ENCODE measurements at regions not wholly inside any gene's neighbourhood (a gene's known extent, or its start where the extent isn't known, plus 50 kb on each side); places are given as distances from the start of the nearest gene placed in this dataset.
"Not testable (repeated sequence)": the region's sequence is repeated elsewhere in the genome, so short reads cannot be mapped to it uniquely, and the experiment has no call there.

GRCh38 chr19:28066161-28066560 lies 1146.8 kb downstream of the UQCRFS1 start:
- no peaks in the 10 kb centered on the region for H3K36me3 ChIP-seq (ENCODE audit: insufficient read depth, low read length)
- no peaks in the 10 kb centered on the region for H3K9me3 ChIP-seq (ENCODE audit: low read length)
- H3K4me3 ChIP-seq (ENCODE audit: low read depth in 1 of 2, low read length in 2 of 2), result no peak overlapping the region
- H3K9ac ChIP-seq (ENCODE audit: low read length), result no peak overlapping the region
- H3K4me1 ChIP-seq (ENCODE audit: insufficient read depth, low read length), result no peaks in the 10 kb centered on the region
- no peaks in the 10 kb centered on the region for H3K27me3 ChIP-seq (ENCODE audit: control insufficient read depth in 1 of 2, insufficient read depth in 2 of 2, low read length in 2 of 2)
- no peak overlapping the region for H3K27ac ChIP-seq (ENCODE audit: low read depth, low read length)

DNA sequence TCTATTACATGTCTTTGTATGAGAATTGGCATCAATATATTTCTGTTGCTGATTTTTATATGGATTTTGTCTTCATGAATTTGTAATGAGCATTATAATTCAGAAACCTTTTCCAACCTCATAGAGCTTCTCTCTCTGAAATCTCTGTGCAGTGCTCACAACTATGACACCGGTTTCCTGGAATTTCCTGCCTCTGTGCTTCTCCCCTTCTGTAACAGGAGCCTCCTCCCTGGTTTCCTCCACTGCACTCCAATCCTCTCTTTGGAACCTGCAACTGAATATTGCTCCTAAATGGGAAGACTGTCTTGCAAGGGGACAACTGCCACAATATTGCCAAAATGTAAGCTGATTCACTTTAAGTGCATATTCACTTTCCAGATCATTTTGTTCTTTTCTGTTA lies 1147.9 kb downstream of the UQCRFS1 start:
- no peaks in the 10 kb centered on the region for H3K4me1 ChIP-seq (ENCODE audit: insufficient read depth, low read length)
- no peak overlapping the region for H3K4me3 ChIP-seq (ENCODE audit: low read depth in 1 of 2, low read length in 2 of 2)
- no peaks in the 10 kb centered on the region for H3K9me3 ChIP-seq (ENCODE audit: low read length)
- H3K36me3 ChIP-seq (ENCODE audit: insufficient read depth, low read length), result no peaks in the 10 kb centered on the region
- no peak overlapping the region for H3K9ac ChIP-seq (ENCODE audit: low read length)
- no peak overlapping the region for H3K27ac ChIP-seq (ENCODE audit: low read depth, low read length)
- H3K27me3 ChIP-seq (ENCODE audit: control insufficient read depth in 1 of 2, insufficient read depth in 2 of 2, low read length in 2 of 2), result no peaks in the 10 kb centered on the region

DNA sequence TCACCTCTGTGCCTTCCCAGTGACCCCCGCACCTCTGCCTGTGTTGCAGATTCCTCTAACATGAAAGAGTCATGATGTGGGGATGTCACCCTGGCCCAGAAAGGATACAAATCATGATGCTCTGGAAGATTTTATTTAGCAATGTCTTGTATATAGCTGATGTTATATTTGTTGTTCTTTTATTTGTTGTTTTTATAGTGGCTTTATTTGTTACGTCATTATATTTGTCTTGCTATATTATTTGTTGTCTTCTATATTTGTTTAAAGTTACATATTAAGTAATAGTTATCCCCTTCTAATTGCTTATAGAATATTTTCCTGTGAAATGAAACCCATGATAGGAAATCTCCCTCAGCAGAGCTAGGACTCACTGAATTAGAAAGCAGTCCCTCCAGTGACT lies 1149.2 kb downstream of the UQCRFS1 start:
- Histone ChIP-seq H3K4me3 (ENCODE audit: low read depth in 1 of 2, low read length in 2 of 2) (no peak overlapping the region), H3K9me3 (ENCODE audit: low read length) (no peaks in the 10 kb centered on the region), H3K4me1 (ENCODE audit: insufficient read depth, low read length) (no peaks in the 10 kb centered on the region), H3K36me3 (ENCODE audit: insufficient read depth, low read length) (no peaks in the 10 kb centered on the region), H3K27me3 (ENCODE audit: control insufficient read depth in 1 of 2, insufficient read depth in 2 of 2, low read length in 2 of 2) (no peaks in the 10 kb centered on the region), H3K9ac (ENCODE audit: low read length) (no peak overlapping the region), H3K27ac (ENCODE audit: low read depth, low read length) (no peak overlapping the region)

- H3K36me3 ChIP-seq (ENCODE audit: insufficient read depth, low read length), result no peaks in the 10 kb centered on the region
- H3K9me3 ChIP-seq (ENCODE audit: low read length), result no peaks in the 10 kb centered on the region
- no peaks in the 10 kb centered on the region for H3K4me1 ChIP-seq (ENCODE audit: insufficient read depth, low read length)
- no peak overlapping the region for H3K4me3 ChIP-seq (ENCODE audit: low read depth in 1 of 2, low read length in 2 of 2)
- no peak overlapping the region for H3K9ac ChIP-seq (ENCODE audit: low read length)
- H3K27me3 ChIP-seq (ENCODE audit: control insufficient read depth in 1 of 2, insufficient read depth in 2 of 2, low read length in 2 of 2), result no peaks in the 10 kb centered on the region
- H3K27ac ChIP-seq (ENCODE audit: low read depth, low read length), result no peak overlapping the region
Observed at GRCh38 chr19:28061111-28061510, 1151.8 kb downstream of the UQCRFS1 start.

- H3K27ac ChIP-seq (ENCODE audit: low read depth, low read length); H3K27me3 ChIP-seq (ENCODE audit: control insufficient read depth in 1 of 2, insufficient read depth in 2 of 2, low read length in 2 of 2); H3K36me3 ChIP-seq (ENCODE audit: insufficient read depth, low read length); H3K4me1 ChIP-seq (ENCODE audit: insufficient read depth, low read length); H3K9ac ChIP-seq (ENCODE audit: low read length); H3K4me3 ChIP-seq (ENCODE audit: low read depth in 1 of 2, low read length in 2 of 2); H3K9me3 ChIP-seq (ENCODE audit: low read length): not testable (repeated sequence)
Observed at GRCh38 chr19:28057026-28057425, 1155.9 kb downstream of the UQCRFS1 start.

DNA sequence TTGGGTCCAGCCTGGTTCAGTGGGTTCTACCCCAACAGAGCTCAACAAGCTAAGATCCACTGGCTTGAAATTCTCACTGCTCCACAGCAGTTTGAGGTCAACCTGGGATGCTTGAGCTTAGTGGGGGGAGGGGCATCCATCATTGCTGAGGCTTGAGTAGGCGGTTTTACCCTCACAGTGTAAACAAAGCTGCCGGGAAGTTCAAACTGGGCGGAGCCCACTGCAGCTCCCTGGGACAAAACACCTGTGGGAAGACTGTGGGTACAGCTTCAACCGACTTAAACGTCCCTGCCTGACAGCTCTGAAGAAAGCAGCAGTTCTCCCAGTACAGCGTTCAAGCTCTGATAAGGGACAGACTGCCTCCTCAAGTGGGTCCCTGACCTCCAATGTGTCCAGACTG lies 1161.9 kb downstream of the UQCRFS1 start:
- Histone ChIP-seq H3K4me1 (ENCODE audit: insufficient read depth, low read length) (no peaks in the 10 kb centered on the region), H3K9me3 (ENCODE audit: low read length) (no peaks in the 10 kb centered on the region), H3K36me3 (ENCODE audit: insufficient read depth, low read length) (no peaks in the 10 kb centered on the region), H3K4me3 (ENCODE audit: low read depth in 1 of 2, low read length in 2 of 2) (no peak overlapping the region), H3K27me3 (ENCODE audit: control insufficient read depth in 1 of 2, insufficient read depth in 2 of 2, low read length in 2 of 2) (no peaks in the 10 kb centered on the region), H3K27ac (ENCODE audit: low read depth, low read length) (no peak overlapping the region), H3K9ac (ENCODE audit: low read length) (no peak overlapping the region)

DNA sequence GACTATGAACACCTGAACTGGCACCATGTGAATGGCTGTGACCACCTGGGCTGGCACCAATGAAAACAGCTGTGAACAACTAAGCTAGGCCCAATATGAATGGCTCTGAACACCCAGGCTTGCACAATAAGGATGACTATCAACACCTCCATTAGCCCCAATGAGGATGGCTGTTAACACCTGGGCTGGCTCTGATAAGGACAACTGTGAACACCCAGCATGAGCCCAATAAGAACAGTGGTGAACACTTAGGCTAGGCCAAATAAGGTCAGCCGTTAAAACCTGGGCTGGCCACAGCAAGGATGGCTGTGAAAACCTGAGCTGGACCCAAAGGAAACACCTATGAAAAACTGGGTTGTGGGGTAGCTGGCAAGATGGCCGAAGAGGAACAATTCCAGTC lies 1163.1 kb downstream of the UQCRFS1 start:
- no peak overlapping the region for H3K9ac ChIP-seq (ENCODE audit: low read length)
- no peaks in the 10 kb centered on the region for H3K4me1 ChIP-seq (ENCODE audit: insufficient read depth, low read length)
- H3K27ac ChIP-seq (ENCODE audit: low read depth, low read length), result no peak overlapping the region
- H3K36me3 ChIP-seq (ENCODE audit: insufficient read depth, low read length), result no peaks in the 10 kb centered on the region
- H3K27me3 ChIP-seq (ENCODE audit: control insufficient read depth in 1 of 2, insufficient read depth in 2 of 2, low read length in 2 of 2), result no peaks in the 10 kb centered on the region
- no peak overlapping the region for H3K4me3 ChIP-seq (ENCODE audit: low read depth in 1 of 2, low read length in 2 of 2)
- H3K9me3 ChIP-seq (ENCODE audit: low read length), result no peaks in the 10 kb centered on the region

DNA sequence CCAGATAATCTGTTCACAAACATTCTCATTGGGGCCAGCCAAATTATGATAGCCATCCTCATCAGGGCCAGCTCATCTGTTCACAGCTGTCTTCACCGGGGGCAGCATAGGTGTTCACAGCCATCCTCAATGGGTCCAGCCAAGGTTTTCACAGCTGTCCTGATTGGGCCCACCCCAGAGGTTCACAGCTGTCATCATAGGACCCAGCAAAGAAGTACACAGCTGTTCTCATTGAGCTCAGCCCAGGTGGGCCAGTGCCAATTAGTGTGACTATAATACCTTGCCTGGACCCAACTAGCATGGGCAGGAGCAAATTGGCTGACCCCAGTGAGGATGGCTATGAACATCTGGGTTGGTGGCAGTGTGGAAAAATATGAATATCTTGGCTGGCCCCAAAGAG lies 1166.0 kb downstream of the UQCRFS1 start:
- no peaks in the 10 kb centered on the region for H3K9me3 ChIP-seq (ENCODE audit: low read length)
- H3K36me3 ChIP-seq (ENCODE audit: insufficient read depth, low read length), result no peaks in the 10 kb centered on the region
- H3K4me3 ChIP-seq (ENCODE audit: low read depth in 1 of 2, low read length in 2 of 2), result no peak overlapping the region
- no peaks in the 10 kb centered on the region for H3K27me3 ChIP-seq (ENCODE audit: control insufficient read depth in 1 of 2, insufficient read depth in 2 of 2, low read length in 2 of 2)
- no peak overlapping the region for H3K27ac ChIP-seq (ENCODE audit: low read depth, low read length)
- no peak overlapping the region for H3K9ac ChIP-seq (ENCODE audit: low read length)
- no peaks in the 10 kb centered on the region for H3K4me1 ChIP-seq (ENCODE audit: insufficient read depth, low read length)

DNA sequence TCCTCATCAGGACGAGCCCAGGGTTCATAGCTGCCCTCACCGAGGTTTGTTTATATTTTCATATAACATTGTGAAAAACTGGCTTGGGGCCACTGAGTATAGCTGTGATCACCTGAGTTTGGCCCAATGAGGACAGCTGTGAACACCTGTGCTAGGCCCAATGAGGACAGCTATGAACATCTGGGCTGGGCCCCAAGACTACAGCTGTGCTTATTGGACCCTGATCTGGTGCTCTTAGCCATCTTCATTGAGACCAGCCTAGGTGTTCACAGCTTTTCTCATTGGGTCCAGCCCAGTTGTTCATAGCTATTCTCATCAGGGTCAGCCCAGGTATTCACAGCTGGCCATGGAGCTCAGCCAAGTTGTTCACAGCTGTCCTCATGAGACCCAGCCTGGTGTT lies 1167.3 kb downstream of the UQCRFS1 start:
- H3K36me3 ChIP-seq (ENCODE audit: insufficient read depth, low read length), result no peaks in the 10 kb centered on the region
- H3K9me3 ChIP-seq (ENCODE audit: low read length), result no peaks in the 10 kb centered on the region
- no peaks in the 10 kb centered on the region for H3K4me1 ChIP-seq (ENCODE audit: insufficient read depth, low read length)
- H3K9ac ChIP-seq (ENCODE audit: low read length), result no peak overlapping the region
- H3K27ac ChIP-seq (ENCODE audit: low read depth, low read length), result no peak overlapping the region
- no peaks in the 10 kb centered on the region for H3K27me3 ChIP-seq (ENCODE audit: control insufficient read depth in 1 of 2, insufficient read depth in 2 of 2, low read length in 2 of 2)
- H3K4me3 ChIP-seq (ENCODE audit: low read depth in 1 of 2, low read length in 2 of 2), result no peak overlapping the region

DNA sequence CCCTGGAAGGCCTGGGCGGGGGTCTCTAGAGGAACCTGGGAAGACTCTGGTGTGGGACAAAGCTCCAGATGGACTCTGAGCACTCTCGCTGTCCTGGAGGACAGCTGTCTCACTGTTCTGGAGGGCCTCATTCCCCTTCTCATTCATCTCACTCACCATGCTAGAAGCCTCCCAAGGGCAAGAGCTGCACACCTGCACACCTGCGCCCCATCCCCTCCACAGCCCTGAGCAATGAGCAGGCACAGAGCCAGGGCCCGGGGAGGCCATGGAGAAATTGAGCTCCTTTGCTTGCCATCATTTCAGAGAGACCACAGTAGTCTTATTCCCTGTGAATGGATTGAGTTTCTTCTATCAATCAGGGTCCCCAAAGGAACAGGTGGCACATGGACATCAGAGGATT lies 1168.5 kb downstream of the UQCRFS1 start:
- Histone ChIP-seq H3K4me1 (ENCODE audit: insufficient read depth, low read length) (no peaks in the 10 kb centered on the region), H3K9me3 (ENCODE audit: low read length) (no peaks in the 10 kb centered on the region), H3K4me3 (ENCODE audit: low read depth in 1 of 2, low read length in 2 of 2) (no peak overlapping the region), H3K27me3 (ENCODE audit: control insufficient read depth in 1 of 2, insufficient read depth in 2 of 2, low read length in 2 of 2) (no peaks in the 10 kb centered on the region), H3K9ac (ENCODE audit: low read length) (no peak overlapping the region), H3K27ac (ENCODE audit: low read depth, low read length) (no peak overlapping the region), H3K36me3 (ENCODE audit: insufficient read depth, low read length) (no peaks in the 10 kb centered on the region)

- H3K4me3 ChIP-seq (ENCODE audit: low read depth in 1 of 2, low read length in 2 of 2), result no peak overlapping the region
- no peaks in the 10 kb centered on the region for H3K4me1 ChIP-seq (ENCODE audit: insufficient read depth, low read length)
- no peaks in the 10 kb centered on the region for H3K9me3 ChIP-seq (ENCODE audit: low read length)
- H3K36me3 ChIP-seq (ENCODE audit: insufficient read depth, low read length), result no peaks in the 10 kb centered on the region
- no peak overlapping the region for H3K27ac ChIP-seq (ENCODE audit: low read depth, low read length)
- H3K9ac ChIP-seq (ENCODE audit: low read length), result no peak overlapping the region
- H3K27me3 ChIP-seq (ENCODE audit: control insufficient read depth in 1 of 2, insufficient read depth in 2 of 2, low read length in 2 of 2), result no peaks in the 10 kb centered on the region
Observed at GRCh38 chr19:28042516-28042915, 1170.4 kb downstream of the UQCRFS1 start.

DNA sequence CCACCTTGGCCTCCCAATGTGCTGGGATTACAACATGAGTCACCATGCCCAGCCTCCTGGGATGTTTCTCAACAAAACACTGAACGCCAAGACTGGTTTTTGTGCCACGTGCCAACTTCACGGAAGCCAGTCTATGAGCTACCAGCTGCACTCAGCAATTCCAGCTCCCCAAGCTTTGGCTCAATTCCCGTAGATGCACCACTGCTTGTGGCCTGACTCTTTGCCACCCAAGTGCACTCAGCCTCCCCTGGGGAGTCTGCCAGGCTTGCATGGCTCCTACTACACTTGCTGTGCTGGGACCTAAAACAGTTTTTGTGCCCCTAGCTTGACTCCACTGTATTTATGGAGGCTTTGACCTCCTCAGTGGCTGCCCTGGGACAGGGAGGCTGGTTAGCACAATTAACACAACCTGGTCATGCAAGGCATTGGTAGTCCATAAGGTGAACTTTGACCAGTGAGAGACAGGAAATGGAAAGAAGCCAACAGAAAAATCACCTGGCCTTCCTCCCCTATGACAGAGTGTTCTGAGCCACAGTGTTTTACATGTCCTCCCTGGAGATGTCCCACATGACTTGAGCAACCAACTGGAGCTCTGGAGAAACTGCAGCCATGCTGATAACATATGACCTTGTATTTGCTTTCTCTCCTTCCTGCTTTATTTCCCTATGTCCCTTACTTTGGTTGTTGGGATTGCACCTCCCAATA lies 1173.1 kb downstream of the UQCRFS1 start:
- no peaks in the 10 kb centered on the region for H3K27me3 ChIP-seq (ENCODE audit: control insufficient read depth in 1 of 2, insufficient read depth in 2 of 2, low read length in 2 of 2)
- H3K9me3 ChIP-seq (ENCODE audit: low read length), result no peaks in the 10 kb centered on the region
- H3K9ac ChIP-seq (ENCODE audit: low read length), result no peak overlapping the region
- H3K36me3 ChIP-seq (ENCODE audit: insufficient read depth, low read length), result no peaks in the 10 kb centered on the region
- no peak overlapping the region for H3K27ac ChIP-seq (ENCODE audit: low read depth, low read length)
- H3K4me3 ChIP-seq (ENCODE audit: low read depth in 1 of 2, low read length in 2 of 2), result no peak overlapping the region
- no peaks in the 10 kb centered on the region for H3K4me1 ChIP-seq (ENCODE audit: insufficient read depth, low read length)
